ENCODE measurements at regions not wholly inside any gene's neighbourhood (a gene's known extent, or its start where the extent isn't known, plus 50 kb on each side); places are given as distances from the start of the nearest gene placed in this dataset.

- DNase-seq = no peak
- Histone ChIP-seq H3K79me2 (ENCODE audit: insufficient read depth, low read length) (no peaks in the 10 kb centered on the region), H4K20me1 (ENCODE audit: insufficient read depth, low read length) (no peaks in the 10 kb centered on the region), H3K27ac (ENCODE audit: low read depth in 1 of 2, low read length in 2 of 2) (no peak overlapping the region), H3K4me3 (replicated peaks in 1 of 3; ENCODE audit: low read depth in 2 of 3, low read length in 3 of 3) (no peak overlapping the region), H3K4me1 (ENCODE audit: control insufficient read depth in 1 of 2, insufficient read depth in 2 of 2, low read length in 2 of 2) (no peaks in the 10 kb centered on the region), H3K36me3 (replicated peaks in 1 of 2; ENCODE audit: control insufficient read depth in 1 of 2, insufficient read depth in 2 of 2, low read length in 2 of 2) (no peaks in the 10 kb centered on the region), H3K9ac (ENCODE audit: insufficient read depth, low read length, poor library complexity, severe bottlenecking) (no peak overlapping the region), H3K4me2 (replicated peaks; ENCODE audit: extremely low read depth, low read length, poor library complexity, severe bottlenecking) (no peak overlapping the region), H3K27me3 (ENCODE audit: control insufficient read depth in 2 of 2, insufficient read depth in 2 of 2, low read length in 2 of 2) (no peaks in the 10 kb centered on the region), H3K9me3 (replicated peaks in 1 of 2; ENCODE audit: control insufficient read depth in 1 of 2, insufficient read depth in 1 of 2, low read length in 2 of 2) (peaks cover 0 to 11% of the 10 kb centered on the region in 2 donors), H2AFZ (ENCODE audit: insufficient read depth, low read depth, low read length, poor library complexity, severe bottlenecking) (no peak overlapping the region)
- no peak overlapping the region for H3K27ac Mint-ChIP-seq
- whole genome bisulfite sequencing (ENCODE audit: insufficient coverage) = 92% methylated on average over 4 of the region's 7 CpGs
- no peaks in the 10 kb centered on the region for H3K36me3 Mint-ChIP-seq
- H3K4me3 Mint-ChIP-seq = no peak overlapping the region
- no peaks in the 10 kb centered on the region for H3K4me1 Mint-ChIP-seq
- no peak for TF ChIP-seq CTCF (IDR thresholded peaks at IDR 0.05)
- intact Hi-C loops (cut with micrococcal nuclease) = no loop called here
- no peaks in the 10 kb centered on the region for H3K27me3 Mint-ChIP-seq (ENCODE audit: low read depth in 3 of 3)
- peaks cover 0 to 18% (median 11%) of the 10 kb centered on the region in 7 donors for H3K9me3 Mint-ChIP-seq
Observed at GRCh38 chr18:6609666-6610264, 119.8 kb upstream of the ARHGAP28 start.

GRCh38 chr18:6610466-6610865, 119.0 kb upstream of the ARHGAP28 start:
- no peak overlapping the region for H3K27ac ChIP-seq (ENCODE audit: low read depth in 1 of 2, low read length in 2 of 2)
- TF ChIP-seq CTCF (IDR thresholded peaks at IDR 0.05) = no peak
- H4K20me1 ChIP-seq (ENCODE audit: insufficient read depth, low read length) = no peaks in the 10 kb centered on the region
- no peak overlapping the region for H3K4me2 ChIP-seq (replicated peaks; ENCODE audit: extremely low read depth, low read length, poor library complexity, severe bottlenecking)
- intact Hi-C loops (cut with micrococcal nuclease) = no loop called here
- Mint-ChIP-seq H3K27ac (no peak overlapping the region), H3K27me3 (ENCODE audit: low read depth in 3 of 3) (no peaks in the 10 kb centered on the region), H3K4me1 (no peaks in the 10 kb centered on the region), H3K9me3 (peaks cover 0 to 18% (median 13%) of the 10 kb centered on the region in 7 donors), H3K36me3 (no peaks in the 10 kb centered on the region), H3K4me3 (no peak overlapping the region)
- no peak for DNase-seq
- no peaks in the 10 kb centered on the region for H3K4me1 ChIP-seq (ENCODE audit: control insufficient read depth in 1 of 2, insufficient read depth in 2 of 2, low read length in 2 of 2)
- no peak overlapping the region for H2AFZ ChIP-seq (ENCODE audit: insufficient read depth, low read depth, low read length, poor library complexity, severe bottlenecking)
- H3K9ac ChIP-seq (ENCODE audit: insufficient read depth, low read length, poor library complexity, severe bottlenecking) = no peak overlapping the region
- H3K27me3 ChIP-seq (ENCODE audit: control insufficient read depth in 2 of 2, insufficient read depth in 2 of 2, low read length in 2 of 2) = no peaks in the 10 kb centered on the region
- H3K9me3 ChIP-seq (replicated peaks in 1 of 2; ENCODE audit: control insufficient read depth in 1 of 2, insufficient read depth in 1 of 2, low read length in 2 of 2) = peaks cover 0 to 11% of the 10 kb centered on the region in 2 donors
- no peak overlapping the region for H3K4me3 ChIP-seq (replicated peaks in 1 of 3; ENCODE audit: low read depth in 2 of 3, low read length in 3 of 3)
- 81% methylated on average over 2 of the region's 3 CpGs for WGBS (ENCODE audit: insufficient coverage)
- no peaks in the 10 kb centered on the region for H3K36me3 ChIP-seq (replicated peaks in 1 of 2; ENCODE audit: control insufficient read depth in 1 of 2, insufficient read depth in 2 of 2, low read length in 2 of 2)
- H3K79me2 ChIP-seq (ENCODE audit: insufficient read depth, low read length) = no peaks in the 10 kb centered on the region

All from CD14-positive monocyte (primary cell).